Stimulated activated CD4-positive, alpha-beta T cell treated with anti-CD3 and anti-CD28 coated beads, Interleukin-2, amount 100 ng/mL, for 48 hours (primary cell): ENCODE measurements at regions not wholly inside any gene's neighbourhood (a gene's known extent, or its start where the extent isn't known, plus 50 kb on each side); places are given as distances from the start of the nearest gene placed in this dataset.

Experiments used
- DNase-seq, 2 donors: peaks; one replicate each; pipeline ENCODE4 v3.0.0-alpha.2; 2020

DNA sequence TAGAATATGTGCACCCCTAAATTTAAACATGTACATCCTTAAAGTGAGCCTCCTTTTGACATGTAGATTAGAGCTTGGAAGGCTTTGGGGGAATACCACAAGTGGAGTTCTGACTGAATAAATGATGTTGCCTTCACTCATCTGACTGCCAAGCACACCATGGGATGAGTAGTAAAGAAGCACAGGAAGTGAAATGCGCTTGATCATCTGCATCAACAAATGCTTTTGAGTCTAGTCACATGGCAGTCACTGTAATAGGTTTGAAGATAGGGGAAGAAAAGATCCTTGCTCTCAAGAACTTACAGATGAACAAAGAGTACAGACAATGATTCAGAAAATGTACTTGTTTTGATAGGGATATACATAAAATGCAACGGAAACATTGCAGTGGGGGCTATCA, 62.0 kb upstream of the STARD4 start:
- no peak for DNase-seq

DNA sequence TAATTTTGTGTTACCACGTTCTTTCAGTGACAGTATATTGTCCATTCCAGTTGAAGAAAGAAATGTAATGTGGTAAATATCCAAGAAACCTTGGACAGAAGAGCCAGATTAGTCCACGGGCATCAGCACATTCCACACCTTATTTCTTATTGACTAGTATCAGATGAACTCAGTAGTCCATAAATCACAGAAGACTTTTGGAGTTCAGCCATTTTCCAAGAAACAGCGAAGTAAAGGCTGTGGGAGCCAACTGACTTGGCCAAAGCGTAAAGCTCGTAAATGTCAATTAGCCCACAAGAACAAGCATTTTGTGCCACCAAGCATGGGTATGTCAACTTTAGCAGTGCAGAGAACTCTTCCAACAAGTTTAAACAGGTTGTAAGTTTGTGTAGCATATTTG, 60.2 kb upstream of the STARD4 start:
- no peak for DNase-seq

DNA sequence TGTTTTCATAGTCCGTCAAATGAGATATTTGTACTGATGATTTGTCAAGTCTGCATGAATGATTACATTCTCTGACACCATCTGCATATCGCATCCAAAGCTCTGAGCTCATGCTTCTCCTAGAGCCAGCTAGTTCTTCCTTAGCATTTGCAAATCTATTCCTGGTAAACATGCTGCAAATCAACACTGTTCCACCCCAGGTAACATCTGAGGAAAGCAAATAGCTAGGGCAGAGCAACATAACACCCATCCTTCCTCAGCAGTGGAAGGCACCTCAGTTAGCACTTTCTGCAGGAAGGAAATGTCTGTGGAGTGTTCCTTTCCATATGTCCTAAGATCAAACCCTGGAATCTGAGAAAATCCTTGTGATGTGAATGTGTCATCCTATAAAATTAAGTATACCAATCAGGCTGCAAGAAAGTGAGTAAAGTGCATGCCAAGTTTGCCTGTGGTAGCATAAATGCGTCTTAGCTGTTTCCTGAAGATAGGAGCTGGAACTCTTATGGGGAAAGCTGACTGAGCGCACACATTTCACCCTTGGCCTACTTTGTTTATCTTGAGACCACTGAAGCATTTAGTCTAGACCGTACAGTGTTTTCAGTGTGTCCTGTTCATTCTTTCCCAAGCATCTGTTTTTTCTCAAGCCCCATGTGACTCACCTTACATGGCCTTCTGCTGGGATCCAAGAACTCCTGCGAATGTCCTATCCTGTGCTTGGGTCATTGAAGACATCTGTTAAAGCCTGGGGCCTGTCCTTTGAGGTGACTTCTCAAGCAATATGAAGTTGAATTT, 50.9 kb upstream of the STARD4 start:
- no peak for DNase-seq

DNA sequence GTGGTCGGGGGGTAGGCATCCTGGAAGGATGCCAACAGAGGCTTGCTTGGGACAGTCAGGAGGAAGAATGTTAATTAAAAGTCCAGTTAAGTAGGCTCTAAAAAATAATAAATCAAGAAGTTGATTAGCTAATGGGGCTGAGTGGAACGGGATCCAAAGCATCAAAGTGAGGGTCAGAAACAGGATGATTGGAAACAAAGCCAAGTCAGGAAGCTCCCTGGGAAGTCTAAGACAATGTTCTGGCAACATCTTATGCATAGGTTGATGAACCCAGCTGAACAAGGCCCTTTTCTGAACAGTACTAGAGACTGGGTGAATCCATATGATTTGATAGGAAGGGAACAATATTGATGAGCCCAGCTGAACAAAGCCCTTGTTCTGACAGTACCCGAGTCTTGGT, 50.2 kb upstream of the STARD4 start:
- no peak for DNase-seq
